ENCODE measurements at regions not wholly inside any gene's neighbourhood (a gene's known extent, or its start where the extent isn't known, plus 50 kb on each side); places are given as distances from the start of the nearest gene placed in this dataset.

DNA sequence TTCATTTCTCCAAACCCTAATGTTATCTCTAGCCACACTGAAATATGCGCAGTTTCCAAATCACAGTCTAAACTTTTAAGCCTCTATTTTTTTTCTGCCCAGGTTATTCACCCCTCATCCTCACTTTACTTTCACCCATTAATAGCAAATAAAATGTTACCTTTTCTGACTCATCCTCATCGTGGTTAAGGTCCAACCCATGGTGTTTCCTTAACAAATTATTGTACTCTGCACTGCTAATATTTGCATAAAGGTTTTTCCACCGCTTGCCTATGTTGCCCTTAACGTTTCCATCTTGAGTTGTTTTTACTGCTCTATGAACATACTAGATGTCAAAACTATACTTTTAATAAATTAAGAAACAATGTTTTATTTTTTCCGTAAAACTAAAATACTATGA is 780.9 kb upstream of the KLHL1 start:
- DNase-seq (ENCODE audit: low read depth, low spot score), result no peak
- H3K36me3 ChIP-seq (ENCODE audit: insufficient read depth, insufficient read length, low read length), result no peaks in the 10 kb centered on the region
- H3K9me3 ChIP-seq (ENCODE audit: insufficient read depth, low read length), result no peaks in the 10 kb centered on the region; the same call in 1 of the 2 replicates
- H3K9ac ChIP-seq (ENCODE audit: insufficient read length, low read depth), result no peak overlapping the region
- TF ChIP-seq YY1 (IDR thresholded peaks at IDR 0.05; ENCODE audit: insufficient read depth, insufficient read length) (no peak), SUZ12 (IDR thresholded peaks at IDR 0.05; ENCODE audit: extremely low read depth, insufficient read depth, insufficient read length) (no peak), ZNF274 (IDR thresholded peaks at IDR 0.05; ENCODE audit: low read depth, low read length) (no peak)
- H3K27me3 ChIP-seq (ENCODE audit: insufficient read depth, insufficient read length), result no peaks in the 10 kb centered on the region
- H3K4me3 ChIP-seq (ENCODE audit: insufficient read length, low read depth), result no peak overlapping the region
- no peaks in the 10 kb centered on the region for H3K4me1 ChIP-seq (ENCODE audit: insufficient read depth, insufficient read length)

DNA sequence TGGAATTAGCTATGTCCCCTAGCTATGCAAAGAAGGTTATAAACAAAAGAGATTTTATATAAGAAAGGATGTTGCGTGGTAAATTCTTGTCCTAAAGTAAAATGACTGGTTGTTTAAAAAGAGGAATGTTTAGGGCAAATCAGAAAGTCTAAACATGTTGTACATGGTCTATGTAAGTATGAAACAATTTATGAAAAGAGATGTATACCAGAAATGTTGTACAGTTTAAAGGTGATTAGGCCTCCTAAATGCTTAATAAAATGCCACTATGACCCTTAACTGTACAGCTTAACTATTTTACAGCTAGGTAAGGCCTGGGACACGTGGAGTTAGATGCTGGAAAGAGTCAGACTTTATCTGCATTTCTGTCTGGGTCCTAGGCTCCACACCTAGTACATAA is 775.9 kb upstream of the KLHL1 start:
- DNase-seq (ENCODE audit: low read depth, low spot score), result no peak
- no peak overlapping the region for H3K4me3 ChIP-seq (ENCODE audit: insufficient read length, low read depth)
- H3K9ac ChIP-seq (ENCODE audit: insufficient read length, low read depth), result no peak overlapping the region
- no peaks in the 10 kb centered on the region for H3K4me1 ChIP-seq (ENCODE audit: insufficient read depth, insufficient read length)
- H3K36me3 ChIP-seq (ENCODE audit: insufficient read depth, insufficient read length, low read length), result no peaks in the 10 kb centered on the region
- H3K9me3 ChIP-seq (ENCODE audit: insufficient read depth, low read length), result no peaks in the 10 kb centered on the region; the same call in 1 of the 2 replicates
- TF ChIP-seq YY1 (IDR thresholded peaks at IDR 0.05; ENCODE audit: insufficient read depth, insufficient read length) (no peak), SUZ12 (IDR thresholded peaks at IDR 0.05; ENCODE audit: extremely low read depth, insufficient read depth, insufficient read length) (no peak), ZNF274 (IDR thresholded peaks at IDR 0.05; ENCODE audit: low read depth, low read length) (no peak)
- no peaks in the 10 kb centered on the region for H3K27me3 ChIP-seq (ENCODE audit: insufficient read depth, insufficient read length)

DNA sequence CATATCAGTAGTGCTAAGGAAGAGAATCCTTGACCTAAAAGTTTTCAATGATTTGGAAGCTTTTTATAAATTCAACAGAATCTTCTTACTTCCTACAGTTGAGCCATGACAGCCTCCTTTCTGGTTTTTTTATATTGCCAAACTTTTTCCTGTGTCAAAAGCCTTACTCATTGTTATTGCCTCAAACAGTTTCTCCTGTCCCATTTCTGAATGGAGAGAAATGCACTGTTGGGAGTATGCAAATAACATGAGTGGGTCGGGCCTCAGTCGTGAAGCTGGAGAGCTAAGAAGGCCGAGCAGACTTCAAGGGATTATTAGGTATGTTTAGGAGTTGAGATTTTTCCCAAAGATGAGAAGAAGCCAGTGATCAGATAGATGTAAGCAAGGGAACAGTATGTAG is 766.4 kb upstream of the KLHL1 start:
- no peak for DNase-seq (ENCODE audit: low read depth, low spot score)
- H3K4me3 ChIP-seq (ENCODE audit: insufficient read length, low read depth), result no peak overlapping the region
- no peaks in the 10 kb centered on the region for H3K27me3 ChIP-seq (ENCODE audit: insufficient read depth, insufficient read length)
- H3K4me1 ChIP-seq (ENCODE audit: insufficient read depth, insufficient read length), result no peaks in the 10 kb centered on the region
- H3K9me3 ChIP-seq (ENCODE audit: insufficient read depth, low read length), result no peaks in the 10 kb centered on the region
- H3K36me3 ChIP-seq (ENCODE audit: insufficient read depth, insufficient read length, low read length), result no peaks in the 10 kb centered on the region
- no peak overlapping the region for H3K9ac ChIP-seq (ENCODE audit: insufficient read length, low read depth)
- TF ChIP-seq YY1 (IDR thresholded peaks at IDR 0.05; ENCODE audit: insufficient read depth, insufficient read length), result no peak
- no peak for TF ChIP-seq ZNF274 (IDR thresholded peaks at IDR 0.05; ENCODE audit: low read depth, low read length)
- TF ChIP-seq SUZ12 (IDR thresholded peaks at IDR 0.05; ENCODE audit: extremely low read depth, insufficient read depth, insufficient read length), result no peak

DNA sequence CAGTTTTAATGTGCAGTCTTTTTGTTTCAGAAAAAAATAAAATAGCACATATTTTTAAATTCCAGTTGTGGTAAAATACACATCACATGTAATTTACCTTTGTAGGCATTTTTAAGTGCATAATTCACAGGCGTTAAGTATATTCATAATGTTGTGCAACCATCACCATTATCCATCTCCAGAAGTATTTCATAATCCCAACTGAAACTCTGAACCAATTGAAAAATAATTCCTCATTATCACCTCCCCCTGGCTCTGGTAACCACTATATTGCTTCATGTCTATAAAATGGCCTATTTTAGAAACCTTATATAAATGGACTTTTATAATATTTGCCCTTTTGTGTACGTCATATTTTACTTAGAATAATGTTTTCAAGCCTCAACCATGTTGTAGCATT is 756.5 kb upstream of the KLHL1 start:
- H3K27me3 ChIP-seq (ENCODE audit: insufficient read depth, insufficient read length), result no peaks in the 10 kb centered on the region
- no peaks in the 10 kb centered on the region for H3K36me3 ChIP-seq (ENCODE audit: insufficient read depth, insufficient read length, low read length)
- H3K9ac ChIP-seq (ENCODE audit: insufficient read length, low read depth), result no peak overlapping the region
- H3K9me3 ChIP-seq (ENCODE audit: insufficient read depth, low read length), result no peaks in the 10 kb centered on the region
- TF ChIP-seq YY1 (IDR thresholded peaks at IDR 0.05; ENCODE audit: insufficient read depth, insufficient read length) (no peak), ZNF274 (IDR thresholded peaks at IDR 0.05; ENCODE audit: low read depth, low read length) (no peak), SUZ12 (IDR thresholded peaks at IDR 0.05; ENCODE audit: extremely low read depth, insufficient read depth, insufficient read length) (no peak)
- H3K4me3 ChIP-seq (ENCODE audit: insufficient read length, low read depth), result no peak overlapping the region
- no peak for DNase-seq (ENCODE audit: low read depth, low spot score)
- no peaks in the 10 kb centered on the region for H3K4me1 ChIP-seq (ENCODE audit: insufficient read depth, insufficient read length)

- H3K27me3 ChIP-seq (ENCODE audit: insufficient read depth, insufficient read length), result no peaks in the 10 kb centered on the region
- no peaks in the 10 kb centered on the region for H3K4me1 ChIP-seq (ENCODE audit: insufficient read depth, insufficient read length)
- H3K4me3 ChIP-seq (ENCODE audit: insufficient read length, low read depth), result no peak overlapping the region
- no peaks in the 10 kb centered on the region for H3K36me3 ChIP-seq (ENCODE audit: insufficient read depth, insufficient read length, low read length)
- no peaks in the 10 kb centered on the region for H3K9me3 ChIP-seq (ENCODE audit: insufficient read depth, low read length)
- no peak overlapping the region for H3K9ac ChIP-seq (ENCODE audit: insufficient read length, low read depth)
- TF ChIP-seq SUZ12 (IDR thresholded peaks at IDR 0.05; ENCODE audit: extremely low read depth, insufficient read depth, insufficient read length) (no peak), ZNF274 (IDR thresholded peaks at IDR 0.05; ENCODE audit: low read depth, low read length) (no peak), YY1 (IDR thresholded peaks at IDR 0.05; ENCODE audit: insufficient read depth, insufficient read length) (no peak)
- no peak for DNase-seq (ENCODE audit: low read depth, low spot score)
Measured at GRCh38 chr13:70856711-70857110, 748.5 kb upstream of the KLHL1 start.

DNA sequence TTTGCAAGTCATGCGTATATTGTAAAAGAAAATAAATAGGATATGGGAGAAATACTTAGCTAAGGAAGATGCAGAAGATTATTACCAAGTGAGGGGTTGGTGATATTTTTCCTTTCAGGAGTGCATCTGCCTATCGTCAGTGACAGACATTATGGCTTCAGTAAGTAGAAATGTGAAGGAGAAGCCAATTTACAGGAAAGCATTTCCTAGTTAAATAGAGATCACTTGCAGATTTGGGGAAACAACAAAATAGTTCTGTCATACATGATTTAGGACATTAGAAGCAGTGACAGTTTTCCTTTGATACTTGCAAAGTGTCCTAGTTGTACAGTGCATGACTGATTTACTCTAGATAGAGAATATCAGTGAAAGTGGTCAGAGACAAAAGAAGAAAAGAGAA is 747.8 kb upstream of the KLHL1 start:
- Histone ChIP-seq H3K4me3 (ENCODE audit: insufficient read length, low read depth) (no peak overlapping the region), H3K27me3 (ENCODE audit: insufficient read depth, insufficient read length) (no peaks in the 10 kb centered on the region), H3K4me1 (ENCODE audit: insufficient read depth, insufficient read length) (no peaks in the 10 kb centered on the region), H3K36me3 (ENCODE audit: insufficient read depth, insufficient read length, low read length) (no peaks in the 10 kb centered on the region), H3K9ac (ENCODE audit: insufficient read length, low read depth) (no peak overlapping the region), H3K9me3 (ENCODE audit: insufficient read depth, low read length) (no peaks in the 10 kb centered on the region)
- TF ChIP-seq ZNF274 (IDR thresholded peaks at IDR 0.05; ENCODE audit: low read depth, low read length), result no peak
- TF ChIP-seq YY1 (IDR thresholded peaks at IDR 0.05; ENCODE audit: insufficient read depth, insufficient read length), result no peak
- no peak for TF ChIP-seq SUZ12 (IDR thresholded peaks at IDR 0.05; ENCODE audit: extremely low read depth, insufficient read depth, insufficient read length)
- no peak for DNase-seq (ENCODE audit: low read depth, low spot score)

GRCh38 chr13:70849222-70849621 is 741.0 kb upstream of the KLHL1 start:
- no peak overlapping the region for H3K9ac ChIP-seq (ENCODE audit: insufficient read length, low read depth)
- no peak for TF ChIP-seq SUZ12 (IDR thresholded peaks at IDR 0.05; ENCODE audit: extremely low read depth, insufficient read depth, insufficient read length)
- no peak for TF ChIP-seq ZNF274 (IDR thresholded peaks at IDR 0.05; ENCODE audit: low read depth, low read length)
- no peak for TF ChIP-seq YY1 (IDR thresholded peaks at IDR 0.05; ENCODE audit: insufficient read depth, insufficient read length)
- no peaks in the 10 kb centered on the region for H3K4me1 ChIP-seq (ENCODE audit: insufficient read depth, insufficient read length)
- no peak overlapping the region for H3K4me3 ChIP-seq (ENCODE audit: insufficient read length, low read depth)
- no peaks in the 10 kb centered on the region for H3K36me3 ChIP-seq (ENCODE audit: insufficient read depth, insufficient read length, low read length)
- no peaks in the 10 kb centered on the region for H3K9me3 ChIP-seq (ENCODE audit: insufficient read depth, low read length)
- DNase-seq (ENCODE audit: low read depth, low spot score), result no peak
- H3K27me3 ChIP-seq (ENCODE audit: insufficient read depth, insufficient read length), result no peaks in the 10 kb centered on the region
